ENCODE measurements at regions not wholly inside any gene's neighbourhood (a gene's known extent, or its start where the extent isn't known, plus 50 kb on each side); places are given as distances from the start of the nearest gene placed in this dataset.

GRCh38 chr4:171651071-171651470, 162.1 kb upstream of the GALNTL6 start:
- no peak for TF ChIP-seq CTCF (IDR thresholded peaks at IDR 0.05)
- TF ChIP-seq EZH2 (IDR thresholded peaks at IDR 0.05; ENCODE audit: borderline replicate concordance, insufficient read depth, low read depth, low read length, poor library complexity, severe bottlenecking): no peak
